ENCODE measurements at regions not wholly inside any gene's neighbourhood (a gene's known extent, or its start where the extent isn't known, plus 50 kb on each side); places are given as distances from the start of the nearest gene placed in this dataset.

DNA sequence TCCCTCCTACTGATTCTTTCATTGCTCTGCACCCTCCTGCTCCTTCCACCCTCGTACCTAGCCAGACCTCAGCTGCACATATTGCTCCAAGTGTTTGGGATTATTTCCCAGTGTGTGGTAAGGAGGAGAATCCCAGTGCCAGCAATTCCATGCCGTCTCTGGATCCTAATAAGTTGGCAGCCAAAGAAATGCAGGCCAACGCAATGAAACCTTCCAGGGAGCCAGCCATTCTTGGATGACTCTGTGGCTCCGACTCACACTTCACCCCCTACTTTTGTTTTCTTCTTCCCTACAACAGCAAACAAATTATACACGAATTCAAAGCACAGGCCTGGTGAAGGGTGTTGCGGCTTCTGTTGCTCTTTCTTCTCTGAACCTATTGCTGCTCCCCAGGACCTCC, 82.5 kb upstream of the SLC1A3 start:
- ChIA-PET POLR2A (ENCODE audit: unreplicated experiment) (no interaction called here), CTCF (no interaction called here)
- Histone ChIP-seq H3K4me1 (ENCODE audit: control insufficient read depth, insufficient read depth, low read length) (no peaks in the 10 kb centered on the region), H3K18ac (ENCODE audit: low read depth, low read length) (no peak overlapping the region), H3K27ac (ENCODE audit: insufficient read depth, low read length) (no peak overlapping the region), H3K36me3 (ENCODE audit: control insufficient read depth, insufficient read depth, low read length) (no peaks in the 10 kb centered on the region), H2BK5ac (ENCODE audit: low read depth, low read length, poor library complexity, severe bottlenecking) (no peak overlapping the region), H3K9me1 (ENCODE audit: insufficient read depth, low read length) (no peaks in the 10 kb centered on the region; the same call in 1 of the 2 replicates), H3K56ac (ENCODE audit: extremely low read depth, insufficient read depth, low read length) (no peak overlapping the region), H2AK5ac (ENCODE audit: low read depth, low read length) (no peak overlapping the region), H2AK9ac (replicated peaks; ENCODE audit: low read depth, low read length, poor library complexity) (no peak overlapping the region), H4K91ac (ENCODE audit: insufficient read depth, low read depth, low read length) (no peak overlapping the region), H3K4ac (ENCODE audit: low read depth, low read length) (no peak overlapping the region), H3K9ac (ENCODE audit: low read depth, low read length) (no peak overlapping the region), H2AFZ (replicated peaks; ENCODE audit: low read length, poor library complexity) (no peak overlapping the region), H2BK15ac (ENCODE audit: low read depth, low read length) (no peak overlapping the region), H3K14ac (replicated peaks; ENCODE audit: low read depth, low read length) (no peak overlapping the region), H3K27me3 (ENCODE audit: control insufficient read depth, insufficient read depth, low read length) (peaks cover 3% of the 10 kb centered on the region; the same call in 1 of the 2 replicates), H4K8ac (ENCODE audit: low read depth in 2 of 2, low read length in 2 of 2) (no peak overlapping the region), H3K4me3 (ENCODE audit: insufficient read depth, low read depth, low read length) (no peak overlapping the region), H3K4me2 (ENCODE audit: low read depth, low read length) (no peak overlapping the region), H2BK20ac (ENCODE audit: low read depth, low read length) (no peak overlapping the region), H4K5ac (ENCODE audit: low read depth, low read length) (no peak overlapping the region), H4K20me1 (ENCODE audit: insufficient read depth, low read length) (no peaks in the 10 kb centered on the region), H2BK120ac (ENCODE audit: low read depth, low read length) (no peak overlapping the region), H3K23ac (ENCODE audit: low read depth, low read length) (no peak overlapping the region), H3K79me1 (ENCODE audit: low read depth in 1 of 2, low read length in 2 of 2) (no peaks in the 10 kb centered on the region), H3K9me3 (ENCODE audit: control insufficient read depth, insufficient read depth, low read length) (no peaks in the 10 kb centered on the region)
- intact Hi-C loops (cut with micrococcal nuclease), result no loop called here
- no CpG with 5 or more reads among the region's 6 CpGs for WGBS, 2 experiments (ENCODE audit: extremely low coverage in 2 of 2, insufficient read length in 1 of 2)
- no TSS peak for BruUV-seq (replicated peaks)
- no peak for TF ChIP-seq NFE2L2 (IDR thresholded peaks at IDR 0.05; ENCODE audit: low read depth, low read length)
- TF ChIP-seq, protein P1, sequence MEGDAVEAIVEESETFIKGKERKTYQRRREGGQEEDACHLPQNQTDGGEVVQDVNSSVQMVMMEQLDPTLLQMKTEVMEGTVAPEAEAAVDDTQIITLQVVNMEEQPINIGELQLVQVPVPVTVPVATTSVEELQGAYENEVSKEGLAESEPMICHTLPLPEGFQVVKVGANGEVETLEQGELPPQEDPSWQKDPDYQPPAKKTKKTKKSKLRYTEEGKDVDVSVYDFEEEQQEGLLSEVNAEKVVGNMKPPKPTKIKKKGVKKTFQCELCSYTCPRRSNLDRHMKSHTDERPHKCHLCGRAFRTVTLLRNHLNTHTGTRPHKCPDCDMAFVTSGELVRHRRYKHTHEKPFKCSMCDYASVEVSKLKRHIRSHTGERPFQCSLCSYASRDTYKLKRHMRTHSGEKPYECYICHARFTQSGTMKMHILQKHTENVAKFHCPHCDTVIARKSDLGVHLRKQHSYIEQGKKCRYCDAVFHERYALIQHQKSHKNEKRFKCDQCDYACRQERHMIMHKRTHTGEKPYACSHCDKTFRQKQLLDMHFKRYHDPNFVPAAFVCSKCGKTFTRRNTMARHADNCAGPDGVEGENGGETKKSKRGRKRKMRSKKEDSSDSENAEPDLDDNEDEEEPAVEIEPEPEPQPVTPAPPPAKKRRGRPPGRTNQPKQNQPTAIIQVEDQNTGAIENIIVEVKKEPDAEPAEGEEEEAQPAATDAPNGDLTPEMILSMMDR (conservative IDR thresholded peaks at IDR 0.05; ENCODE audit: low read depth, low read length), result no peak
- no peak for TF ChIP-seq BHLHE40 (IDR thresholded peaks at IDR 0.05; ENCODE audit: low read depth, low read length)
- TF ChIP-seq, protein P2, sequence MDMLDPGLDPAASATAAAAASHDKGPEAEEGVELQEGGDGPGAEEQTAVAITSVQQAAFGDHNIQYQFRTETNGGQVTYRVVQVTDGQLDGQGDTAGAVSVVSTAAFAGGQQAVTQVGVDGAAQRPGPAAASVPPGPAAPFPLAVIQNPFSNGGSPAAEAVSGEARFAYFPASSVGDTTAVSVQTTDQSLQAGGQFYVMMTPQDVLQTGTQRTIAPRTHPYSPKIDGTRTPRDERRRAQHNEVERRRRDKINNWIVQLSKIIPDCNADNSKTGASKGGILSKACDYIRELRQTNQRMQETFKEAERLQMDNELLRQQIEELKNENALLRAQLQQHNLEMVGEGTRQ (IDR thresholded peaks at IDR 0.05; ENCODE audit: low read depth, low read length), result no peak
- no peak for TF ChIP-seq POLR2A (IDR thresholded peaks at IDR 0.05; ENCODE audit: low read depth, low read length)
- no peak for TF ChIP-seq RAD21 (IDR thresholded peaks at IDR 0.05; ENCODE audit: low read length)
- TF ChIP-seq RCOR1 (IDR thresholded peaks at IDR 0.05; ENCODE audit: insufficient replicate concordance, low read length), result no peak
- no peak for TF ChIP-seq RFX5 (IDR thresholded peaks at IDR 0.05; ENCODE audit: low read depth, low read length)
- no peak for TF ChIP-seq MXI1 (IDR thresholded peaks at IDR 0.05; ENCODE audit: borderline replicate concordance, low read depth, low read length)
- no peak for TF ChIP-seq CEBPB (IDR thresholded peaks at IDR 0.05; ENCODE audit: low read depth, low read length)
- TF ChIP-seq MAFK (IDR thresholded peaks at IDR 0.05; ENCODE audit: low read depth, low read length), result no peak
- TF ChIP-seq, protein P3, sequence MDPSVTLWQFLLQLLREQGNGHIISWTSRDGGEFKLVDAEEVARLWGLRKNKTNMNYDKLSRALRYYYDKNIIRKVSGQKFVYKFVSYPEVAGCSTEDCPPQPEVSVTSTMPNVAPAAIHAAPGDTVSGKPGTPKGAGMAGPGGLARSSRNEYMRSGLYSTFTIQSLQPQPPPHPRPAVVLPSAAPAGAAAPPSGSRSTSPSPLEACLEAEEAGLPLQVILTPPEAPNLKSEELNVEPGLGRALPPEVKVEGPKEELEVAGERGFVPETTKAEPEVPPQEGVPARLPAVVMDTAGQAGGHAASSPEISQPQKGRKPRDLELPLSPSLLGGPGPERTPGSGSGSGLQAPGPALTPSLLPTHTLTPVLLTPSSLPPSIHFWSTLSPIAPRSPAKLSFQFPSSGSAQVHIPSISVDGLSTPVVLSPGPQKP (IDR thresholded peaks at IDR 0.05; ENCODE audit: borderline replicate concordance, low read depth, low read length), result no peak
- TF ChIP-seq CHD1 (IDR thresholded peaks at IDR 0.05; ENCODE audit: low read depth, low read length), result no peak
- no peak for TF ChIP-seq MAZ (IDR thresholded peaks at IDR 0.05; ENCODE audit: borderline replicate concordance, low read depth, low read length)
- TF ChIP-seq SMC3 (IDR thresholded peaks at IDR 0.05; ENCODE audit: low read depth, low read length), result no peak
- TF ChIP-seq FOS (IDR thresholded peaks at IDR 0.05; ENCODE audit: low read depth, low read length), result no peak
- in situ Hi-C loops (cut with MboI; ENCODE audit: low sequenced_read_pairs), result no loop called here
- no peak for ATAC-seq (ENCODE audit: low read depth)
- dilution Hi-C loops (cut with HindIII; ENCODE audit: low sequenced_read_pairs, unreplicated experiment), result no loop called here
- no peak for DNase-seq

Measured in IMR-90 (cell line).